Activated T-cell treated with anti-CD3 and anti-CD28 coated beads for 4 hours (primary cell): ENCODE measurements at regions not wholly inside any gene's neighbourhood (a gene's known extent, or its start where the extent isn't known, plus 50 kb on each side); places are given as distances from the start of the nearest gene placed in this dataset.

Experiments used
- DNase-seq: peaks from one replicate; pipeline ENCODE4 v3.0.0-alpha.2; 2020

DNA sequence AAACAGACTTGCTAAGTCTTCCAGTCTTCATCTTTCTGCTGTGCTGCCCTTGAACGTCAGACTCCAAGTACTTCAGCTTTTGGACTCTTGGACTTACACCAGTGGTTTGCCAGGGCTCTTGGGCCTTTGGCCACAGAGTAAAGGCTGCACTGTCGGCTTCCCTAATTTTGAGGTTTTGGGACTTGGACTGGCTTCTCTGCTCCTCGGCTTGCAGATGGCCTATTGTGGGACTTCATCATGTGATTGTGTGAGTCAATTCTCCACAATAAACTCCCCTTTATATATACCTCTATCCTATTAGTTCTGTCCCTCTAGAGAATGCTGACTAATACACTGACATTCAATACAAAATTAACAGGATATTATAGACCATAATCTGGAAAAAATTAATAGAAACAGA, 628.1 kb downstream of the PLPP3 start:
- DNase-seq, result no peak

DNA sequence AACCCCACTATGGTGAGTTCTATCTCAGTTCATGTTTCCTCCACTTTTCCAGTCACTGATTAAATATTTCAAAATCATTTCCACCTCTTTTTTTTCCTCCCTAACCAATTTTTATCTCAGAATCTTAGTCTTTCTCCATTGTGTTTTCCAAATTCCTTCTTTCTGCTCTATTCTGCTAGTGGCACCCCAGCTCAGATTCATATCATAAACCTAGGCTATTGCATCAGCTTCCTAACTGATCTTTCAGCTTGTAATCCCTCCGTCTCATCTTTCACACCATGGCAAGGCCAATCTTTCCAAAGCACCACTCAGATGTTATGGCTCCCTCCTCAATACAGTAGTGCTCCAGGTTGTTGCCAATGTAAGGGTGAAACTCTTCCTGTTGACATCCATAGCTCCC, 631.9 kb downstream of the PLPP3 start:
- no peak for DNase-seq

DNA sequence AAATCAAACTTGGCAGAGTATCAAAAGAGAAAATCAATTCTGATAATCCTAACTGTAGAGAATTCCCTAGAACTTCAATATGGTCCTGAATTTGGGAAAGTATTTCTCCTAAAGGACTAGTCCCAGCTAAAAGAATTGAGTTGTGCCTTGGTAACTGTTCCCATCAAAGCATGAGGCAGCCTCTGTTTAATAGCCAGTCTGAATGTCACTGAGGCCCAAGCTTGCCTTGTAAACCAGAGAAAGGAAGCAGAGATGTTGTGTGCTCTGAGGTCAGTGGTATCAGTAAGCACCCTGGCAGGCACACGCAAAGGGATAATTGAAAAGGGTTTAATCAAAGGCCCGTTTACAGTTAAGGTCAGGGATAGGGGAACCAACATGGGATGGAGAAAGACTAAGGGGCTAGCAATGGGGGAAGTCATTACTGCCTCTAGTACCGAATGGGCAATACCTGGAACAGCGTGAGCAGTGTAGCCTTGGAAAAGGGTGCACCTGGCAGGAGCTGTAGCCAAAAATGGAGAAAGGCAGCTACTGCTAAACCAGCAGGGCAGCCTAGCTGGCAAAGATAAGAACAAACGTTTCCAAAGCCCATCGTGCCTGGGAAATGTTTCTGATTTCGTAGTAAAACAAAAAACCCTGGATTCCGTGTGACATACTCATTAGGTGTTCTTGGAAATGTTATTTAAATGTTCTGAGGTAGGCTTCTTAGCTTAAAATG, 635.5 kb downstream of the PLPP3 start:
- DNase-seq, result no peak

- no peak for DNase-seq
These were observed 636.4 kb downstream of the PLPP3 start for GRCh38 chr1:55943012-55943411.

DNA sequence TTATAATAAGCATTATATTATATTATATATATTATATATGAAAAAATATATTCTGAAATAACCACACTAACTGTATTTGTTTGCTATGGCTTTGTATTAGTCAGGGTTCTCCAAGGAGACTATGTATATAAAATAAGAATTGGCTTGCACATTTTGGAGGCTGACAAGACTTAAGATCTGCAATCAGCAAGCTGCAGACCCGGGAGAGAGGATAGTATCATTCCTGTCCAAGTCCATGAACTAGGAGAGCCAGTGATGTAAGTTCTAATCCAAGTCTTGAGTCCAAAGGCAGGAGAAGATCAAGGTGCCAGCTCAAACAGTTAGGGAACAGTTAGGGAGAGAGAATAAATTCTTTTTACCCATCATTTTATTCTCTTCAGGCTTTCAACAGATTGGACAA, 639.5 kb downstream of the PLPP3 start:
- no peak for DNase-seq

GRCh38 chr1:55938861-55939260, 640.5 kb downstream of the PLPP3 start:
- no peak for DNase-seq

DNA sequence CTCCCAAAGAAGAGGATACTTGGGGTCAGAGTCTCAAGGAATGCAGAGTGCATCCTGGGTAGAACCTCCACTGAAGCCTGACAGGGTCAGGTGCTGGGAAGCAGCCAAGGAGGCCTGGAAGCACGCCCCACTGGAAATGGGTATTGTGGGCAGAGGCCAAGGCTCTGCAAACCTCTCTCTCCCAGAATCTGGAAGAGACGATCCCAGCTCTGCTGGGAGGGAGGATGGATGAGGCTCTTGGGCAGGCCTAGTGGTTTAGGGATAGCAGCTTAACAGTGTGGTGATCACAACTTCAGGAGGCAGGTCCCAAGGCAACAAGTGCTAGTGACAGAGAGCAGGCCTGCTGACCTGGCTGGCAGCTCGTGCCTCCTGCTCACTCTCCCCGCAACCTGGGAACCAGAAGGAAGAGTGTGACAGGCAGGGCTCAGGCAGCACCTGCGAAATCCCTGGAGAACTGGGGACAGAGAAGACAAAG, 641.0 kb downstream of the PLPP3 start:
- no peak for DNase-seq

DNA sequence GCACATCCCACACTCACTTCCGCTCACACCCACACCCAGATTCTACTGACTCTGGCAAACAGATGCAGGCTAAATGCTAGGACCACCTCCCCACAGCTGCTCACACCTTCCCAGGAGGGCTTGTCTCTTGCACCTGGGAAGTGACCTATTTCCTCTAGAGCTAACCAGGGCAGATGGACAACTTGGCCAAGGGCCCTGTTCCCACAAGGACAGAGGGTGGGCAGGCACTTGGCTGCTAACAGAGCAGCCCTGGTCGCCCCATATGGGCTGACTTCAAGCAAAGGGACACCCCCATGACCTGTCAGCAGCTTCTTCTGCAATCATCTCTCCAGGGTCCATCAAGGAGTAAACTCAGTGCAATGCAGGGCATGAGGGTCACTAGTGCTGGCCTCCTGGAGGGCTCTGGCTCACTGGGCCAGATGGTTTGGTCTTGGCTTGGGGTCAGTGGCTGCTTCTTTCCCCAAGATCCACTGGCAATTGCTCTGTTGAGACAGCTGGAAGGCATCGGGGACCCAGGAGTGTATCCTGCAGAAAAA, 641.5 kb downstream of the PLPP3 start:
- no peak for DNase-seq

- no peak for DNase-seq
These were observed 644.1 kb downstream of the PLPP3 start for GRCh38 chr1:55935236-55935635.

- no peak for DNase-seq
These were observed 647.0 kb downstream of the PLPP3 start for GRCh38 chr1:55932402-55932801.

- no peak for DNase-seq
These were observed 648.1 kb downstream of the PLPP3 start for GRCh38 chr1:55931081-55931940.

GRCh38 chr1:55929652-55930051, 649.7 kb downstream of the PLPP3 start:
- DNase-seq, result no peak

GRCh38 chr1:55928576-55928975, 650.8 kb downstream of the PLPP3 start:
- DNase-seq, result no peak

GRCh38 chr1:55927702-55928290, 651.6 kb downstream of the PLPP3 start:
- DNase-seq, result no peak

GRCh38 chr1:55926906-55927471, 652.4 kb downstream of the PLPP3 start:
- no peak for DNase-seq

GRCh38 chr1:55916907-55917306, 662.5 kb downstream of the PLPP3 start:
- DNase-seq, result no peak

GRCh38 chr1:55916481-55916880, 662.9 kb downstream of the PLPP3 start:
- no peak for DNase-seq

DNA sequence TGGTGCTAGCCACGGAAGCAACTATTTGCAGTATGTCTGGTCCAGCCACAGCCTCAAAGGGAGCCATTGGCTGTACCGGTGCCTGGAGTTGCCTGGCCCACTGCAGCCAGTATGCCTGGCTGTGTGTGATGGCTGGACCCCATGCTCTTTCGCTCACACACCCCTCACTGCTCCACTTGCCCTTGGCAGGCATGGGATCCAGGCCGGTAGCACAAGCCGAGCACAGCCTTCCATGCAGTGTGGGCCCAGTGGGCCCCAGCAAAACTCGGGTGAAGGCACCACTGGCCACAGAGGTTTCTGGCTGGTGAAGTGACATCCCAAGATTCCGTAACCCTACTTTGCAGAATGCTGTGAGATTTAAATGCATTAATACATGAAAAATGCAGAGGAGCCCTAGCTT, 665.8 kb downstream of the PLPP3 start:
- no peak for DNase-seq

DNA sequence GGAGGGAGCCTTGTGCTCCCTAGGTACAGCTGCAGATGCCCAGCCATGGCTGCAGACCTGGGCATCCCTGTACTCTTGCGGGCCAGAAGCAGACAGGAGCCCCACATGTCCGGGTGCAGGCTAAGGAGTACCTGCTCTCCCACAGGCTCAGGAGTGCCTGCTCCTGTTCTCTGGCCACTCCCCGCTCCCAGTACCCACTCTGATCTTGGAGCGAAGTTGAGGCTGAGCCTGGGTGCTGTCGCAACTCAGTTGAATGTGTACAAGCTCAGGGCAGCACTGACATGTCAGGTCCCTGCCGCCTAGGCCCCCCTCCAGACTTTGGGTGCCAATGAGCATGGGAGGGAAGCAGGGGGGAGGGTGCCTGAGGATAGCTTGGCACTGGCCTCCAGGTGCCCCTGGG, 666.9 kb downstream of the PLPP3 start:
- no peak for DNase-seq

DNA sequence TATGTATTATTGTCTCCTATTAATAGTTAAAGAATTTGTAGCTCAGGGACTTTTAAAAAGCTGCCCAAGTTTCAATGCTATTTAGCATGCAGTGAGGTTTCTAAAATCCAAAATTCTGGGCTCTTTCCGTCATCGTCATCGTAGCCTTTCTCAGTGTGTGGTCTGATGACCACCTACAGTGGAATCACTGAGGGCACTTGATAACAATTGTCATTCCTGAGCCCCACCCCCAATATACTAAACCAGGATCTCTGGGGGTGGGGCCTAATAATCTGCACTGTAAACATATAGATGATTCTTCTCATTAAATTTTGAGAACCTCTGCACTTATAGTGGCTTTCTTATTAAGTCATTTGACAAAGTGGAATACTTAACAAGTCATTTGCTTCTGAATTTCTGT, 674.8 kb downstream of the PLPP3 start:
- DNase-seq, result no peak

GRCh38 chr1:55898181-55898580, 681.2 kb downstream of the PLPP3 start:
- DNase-seq, result no peak

DNA sequence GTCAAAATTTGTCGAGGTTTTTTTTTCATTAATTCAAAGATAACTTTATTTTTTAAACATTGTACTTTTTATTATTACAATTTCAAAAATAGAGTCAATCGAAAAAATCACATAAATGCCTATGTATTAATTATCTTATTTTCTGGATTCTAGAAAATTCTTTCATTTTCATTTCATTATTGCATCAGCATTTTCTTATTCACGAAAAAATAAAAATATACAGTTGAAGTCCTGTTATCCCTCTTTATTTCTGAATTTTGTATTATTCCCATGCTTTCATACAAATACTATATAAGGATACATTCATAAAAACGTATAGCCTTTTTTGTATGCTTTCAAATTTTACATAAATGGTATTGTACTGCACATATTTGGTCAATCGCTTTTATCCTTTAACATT, 681.0 kb upstream of the USP24 start:
- no peak for DNase-seq

- DNase-seq, result no peak
These were observed 679.4 kb upstream of the USP24 start for GRCh38 chr1:55894521-55894920.
